H9 (cell line): ENCODE measurements at regions not wholly inside any gene's neighbourhood (a gene's known extent, or its start where the extent isn't known, plus 50 kb on each side); places are given as distances from the start of the nearest gene placed in this dataset.

Experiments
- DNase-seq: peaks from one replicate; pipeline ENCODE4 v3.0.0-alpha.2; 2017
- H2AFZ ChIP-seq: one replicate; pipeline ENCODE4 v1.6.1; 2013; ENCODE audit warnings: mild to moderate bottlenecking, low read length, control low read depth, moderate library complexity
- H2AK5ac ChIP-seq: 2 replicates; pipeline ENCODE4 v1.6.1; 2013; ENCODE audit warnings: low read length, control low read depth, mixed read lengths; ENCODE audit not compliant: insufficient read length
- H2BK120ac ChIP-seq: one replicate; pipeline ENCODE4 v1.6.1; 2013; ENCODE audit warnings: low read depth, mild to moderate bottlenecking, low read length, control low read depth, inconsistent platforms; ENCODE audit not compliant: poor library complexity, severe bottlenecking
- H2BK12ac ChIP-seq: 2 replicates; pipeline ENCODE4 v1.6.1; 2013; ENCODE audit warnings: low read length, control low read depth, mixed read lengths, low read depth; ENCODE audit not compliant: insufficient read length
- H2BK15ac ChIP-seq: 2 replicates; pipeline ENCODE4 v1.6.1; 2013; ENCODE audit warnings: low read depth, low read length, control low read depth
- H2BK20ac ChIP-seq: one replicate; pipeline ENCODE4 v1.6.1; 2013; ENCODE audit warnings: low read depth, mild to moderate bottlenecking, low read length, control low read depth, inconsistent platforms; ENCODE audit not compliant: poor library complexity, severe bottlenecking
- H2BK5ac ChIP-seq: 2 replicates; pipeline ENCODE4 v1.6.1; 2013; ENCODE audit warnings: low read length, control low read depth, mixed read lengths; ENCODE audit not compliant: insufficient read length
- H3K14ac ChIP-seq: 2 replicates; pipeline ENCODE4 v1.6.1; 2013; ENCODE audit warnings: low read length, control low read depth; ENCODE audit not compliant: insufficient read depth
- H3K18ac ChIP-seq: 2 replicates; pipeline ENCODE4 v1.6.1; 2013; ENCODE audit warnings: low read depth, mild to moderate bottlenecking, mixed read lengths, low read length, control low read depth; ENCODE audit not compliant: insufficient read length
- H3K23ac ChIP-seq: 2 replicates; pipeline ENCODE4 v1.6.1; 2013; ENCODE audit warnings: low read length, control low read depth, mixed read lengths, low read depth; ENCODE audit not compliant: insufficient read length
- H3K23me2 ChIP-seq: 2 replicates; pipeline ENCODE4 v1.6.1; 2013; ENCODE audit warnings: low read depth, mild to moderate bottlenecking, mixed read lengths, low read length, control low read depth; ENCODE audit not compliant: insufficient read length, poor library complexity, severe bottlenecking
- H3K27ac ChIP-seq: 2 replicates; pipeline ENCODE4 v1.5.1; 2013; ENCODE audit warnings: low read length, control low read depth, mixed read lengths, low read depth; ENCODE audit not compliant: insufficient read length
- H3K27me3 ChIP-seq: 2 replicates; pipeline ENCODE4 v1.6.1; 2013; ENCODE audit warnings: low read length, control low read depth, inconsistent platforms; ENCODE audit not compliant: insufficient read depth
- H3K4ac ChIP-seq: 2 replicates; pipeline ENCODE4 v1.6.1; 2013; ENCODE audit warnings: low read depth, mild to moderate bottlenecking, control low read depth, inconsistent platforms, low read length, moderate library complexity
- H3K4me1 ChIP-seq: 2 replicates; pipeline ENCODE4 v1.6.1; 2013; ENCODE audit warnings: low read length, control low read depth, inconsistent platforms; ENCODE audit not compliant: insufficient read depth
- H3K4me2 ChIP-seq: 2 replicates; pipeline ENCODE4 v1.6.1; 2013; ENCODE audit warnings: low read length, control low read depth, mixed read lengths; ENCODE audit not compliant: insufficient read length, insufficient read depth
- H3K56ac ChIP-seq: 2 replicates; pipeline ENCODE4 v1.6.1; 2013; ENCODE audit warnings: low read depth, mild to moderate bottlenecking, mixed read lengths, low read length, control low read depth; ENCODE audit not compliant: insufficient read length
- H3K79me1 ChIP-seq: 2 replicates; pipeline ENCODE4 v1.6.1; 2013; ENCODE audit warnings: low read depth, mild to moderate bottlenecking, moderate library complexity, low read length, control low read depth, inconsistent platforms; ENCODE audit not compliant: insufficient read depth, poor library complexity, severe bottlenecking
- H3K79me2 ChIP-seq: 2 replicates; pipeline ENCODE4 v1.6.1; 2013; ENCODE audit warnings: low read length, control low read depth, inconsistent platforms; ENCODE audit not compliant: insufficient read depth
- H3K9ac ChIP-seq: 2 replicates; pipeline ENCODE4 v1.6.1; 2013; ENCODE audit warnings: low read length, control low read depth, mixed read lengths; ENCODE audit not compliant: insufficient read length; ENCODE audit errors: extremely low read depth
- H3K9me3 ChIP-seq: one replicate; pipeline ENCODE4 v1.6.1; 2013; ENCODE audit warnings: low read depth, low read length, inconsistent platforms; ENCODE audit not compliant: control insufficient read depth
- H3T11ph ChIP-seq: one replicate; pipeline ENCODE4 v1.6.1; 2013; ENCODE audit warnings: mild to moderate bottlenecking, low read length, control low read depth, inconsistent platforms
- H4K20me1 ChIP-seq: one replicate; pipeline ENCODE4 v1.6.1; 2013; ENCODE audit not compliant: control insufficient read depth, insufficient read length, insufficient read depth
- H4K5ac ChIP-seq: 2 replicates; pipeline ENCODE4 v1.6.1; 2013; ENCODE audit warnings: low read depth, mild to moderate bottlenecking, mixed read lengths, low read length, control low read depth; ENCODE audit not compliant: insufficient read length
- H4K8ac ChIP-seq: replicated peaks from 2 replicates; pipeline ENCODE4 v1.6.1; 2013; ENCODE audit warnings: low read length, control low read depth, mixed read lengths, low read depth; ENCODE audit not compliant: insufficient read length
- H4K91ac ChIP-seq: 2 replicates; pipeline ENCODE4 v1.6.1; 2013; ENCODE audit warnings: low read depth, mild to moderate bottlenecking, moderate library complexity, mixed read lengths, low read length, control low read depth; ENCODE audit not compliant: insufficient read length
- H3K27ac Mint-ChIP-seq, 3 experiments: 2 replicates in 2 of 3; 3 replicates in 1 of 3; pipeline ENCODE4 v1.8.0; 2020 to 2021; ENCODE audit warnings: mixed read lengths in 3 of 3, mild to moderate bottlenecking in 1 of 3, moderate library complexity in 1 of 3
- H3K27me3 Mint-ChIP-seq: 2 replicates; pipeline ENCODE4 v1.8.0; 2021; ENCODE audit warnings: low read depth, mild to moderate bottlenecking, moderate library complexity, mixed read lengths
- H3K36me3 Mint-ChIP-seq, 3 experiments: 2 replicates in 2 of 3; 3 replicates in 1 of 3; pipeline ENCODE4 v1.8.0; 2020 to 2021; ENCODE audit warnings: low read depth in 3 of 3, mixed read lengths in 3 of 3; ENCODE audit not compliant: insufficient read depth in 1 of 3
- H3K4me1 Mint-ChIP-seq, 2 experiments: 2 replicates each; pipeline ENCODE4 v1.8.0; 2020; ENCODE audit warnings: mixed read lengths in 2 of 2
- H3K4me3 Mint-ChIP-seq, 2 experiments: 2 replicates in 1 of 2; 3 replicates in 1 of 2; pipeline ENCODE4 v1.8.0; 2020 to 2021; ENCODE audit warnings: mild to moderate bottlenecking in 2 of 2, mixed read lengths in 2 of 2, moderate library complexity in 1 of 2
- H3K9me3 Mint-ChIP-seq, 2 experiments: 2 replicates in 1 of 2; 3 replicates in 1 of 2; pipeline ENCODE4 v1.8.0; 2020; ENCODE audit warnings: mild to moderate bottlenecking in 2 of 2, mixed read lengths in 2 of 2, moderate library complexity in 1 of 2
- WGBS: extraction: QIAGEN DNeasy Blood & Tissue Kit; methylation state at CpG from one replicate; pipeline ENCODE4 v1.1.7; 2013; ENCODE audit warnings: missing lambda C conversion rate, low lambda C conversion rate, mixed read lengths; ENCODE audit not compliant: insufficient read length; ENCODE audit errors: extremely low coverage; 5-methylcytosine and 5-hydroxymethylcytosine counted together
- TF ChIP-seq, protein P1 (sequence below): fragments of 200-600 bp; sonication (generic); conservative IDR thresholded peaks from 3 replicates; pipeline ENCODE4 v1.8.0; 2021; ENCODE audit warnings: antibody characterized with exemption, mild to moderate bottlenecking

GRCh38 chr2:15794608-15795134 is 145.7 kb upstream of the MYCN start:
- Histone ChIP-seq H3K4ac (no peak overlapping the region), H3K14ac (no peak overlapping the region), H3K79me2 (no peaks in the 10 kb centered on the region), H3K27ac (no peak overlapping the region), H4K5ac (no peak overlapping the region), H3K79me1 (no peaks in the 10 kb centered on the region), H4K91ac (no peak overlapping the region), H2BK120ac (no peak overlapping the region), H2BK5ac (no peak overlapping the region), H2AK5ac (no peak overlapping the region), H3K4me1 (no peaks in the 10 kb centered on the region), H2BK12ac (no peak overlapping the region), H3K4me2 (no peak overlapping the region), H3K18ac (no peak overlapping the region), H3K27me3 (no peaks in the 10 kb centered on the region; the same call in 1 of the 2 replicates), H2BK20ac (no peak overlapping the region), H3K23ac (no peak overlapping the region), H3K56ac (no peak overlapping the region), H3K23me2 (no peaks in the 10 kb centered on the region), H3K9ac (no peak overlapping the region), H2BK15ac (no peak overlapping the region), H4K20me1 (no peaks in the 10 kb centered on the region), H3K9me3 (no peaks in the 10 kb centered on the region), H4K8ac (no peak overlapping the region), H3T11ph (no peak overlapping the region), H2AFZ (no peak overlapping the region)
- Mint-ChIP-seq H3K4me3 (no peak overlapping the region), H3K36me3 (no peaks in the 10 kb centered on the region), H3K4me1 (peaks cover 7 to 9% of the 10 kb centered on the region in 2 experiments), H3K27ac (no peak overlapping the region), H3K27me3 (no peaks in the 10 kb centered on the region; the same call in none of the 2 replicates), H3K9me3 (no peaks in the 10 kb centered on the region)
- DNase-seq = no peak
- TF ChIP-seq, protein P1, sequence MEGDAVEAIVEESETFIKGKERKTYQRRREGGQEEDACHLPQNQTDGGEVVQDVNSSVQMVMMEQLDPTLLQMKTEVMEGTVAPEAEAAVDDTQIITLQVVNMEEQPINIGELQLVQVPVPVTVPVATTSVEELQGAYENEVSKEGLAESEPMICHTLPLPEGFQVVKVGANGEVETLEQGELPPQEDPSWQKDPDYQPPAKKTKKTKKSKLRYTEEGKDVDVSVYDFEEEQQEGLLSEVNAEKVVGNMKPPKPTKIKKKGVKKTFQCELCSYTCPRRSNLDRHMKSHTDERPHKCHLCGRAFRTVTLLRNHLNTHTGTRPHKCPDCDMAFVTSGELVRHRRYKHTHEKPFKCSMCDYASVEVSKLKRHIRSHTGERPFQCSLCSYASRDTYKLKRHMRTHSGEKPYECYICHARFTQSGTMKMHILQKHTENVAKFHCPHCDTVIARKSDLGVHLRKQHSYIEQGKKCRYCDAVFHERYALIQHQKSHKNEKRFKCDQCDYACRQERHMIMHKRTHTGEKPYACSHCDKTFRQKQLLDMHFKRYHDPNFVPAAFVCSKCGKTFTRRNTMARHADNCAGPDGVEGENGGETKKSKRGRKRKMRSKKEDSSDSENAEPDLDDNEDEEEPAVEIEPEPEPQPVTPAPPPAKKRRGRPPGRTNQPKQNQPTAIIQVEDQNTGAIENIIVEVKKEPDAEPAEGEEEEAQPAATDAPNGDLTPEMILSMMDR = no peak
- no CpG with 5 or more reads among the region's 5 CpGs for WGBS
